NCI-H2227 treated with DMSO at 0.1 percent for 48 hours (cell line): ENCODE measurements at regions not wholly inside any gene's neighbourhood (a gene's known extent, or its start where the extent isn't known, plus 50 kb on each side); places are given as distances from the start of the nearest gene placed in this dataset.
A peak's percentile ranks its signal among the peaks of the same experiment; 100 is the strongest.
"Not testable (repeated sequence)": the region's sequence is repeated elsewhere in the genome, so short reads cannot be mapped to it uniquely, and the experiment has no call there.

Source experiments
- DNase-seq: peaks from one replicate; lab custom pipeline; 2025; lab: John Stamatoyannopoulos, UW

- DNase-seq = no peak
These were observed 176.3 kb downstream of the TMEM161B start for GRCh38 chr5:88092358-88092757.

- DNase-seq = no peak
These were observed 178.1 kb downstream of the TMEM161B start for GRCh38 chr5:88090506-88090905.

GRCh38 chr5:88089719-88090390 lies 178.8 kb downstream of the TMEM161B start:
- DNase-seq = no peak

- DNase-seq = no peak
These were observed 183.2 kb downstream of the TMEM161B start for GRCh38 chr5:88085462-88085861.

- no peak for DNase-seq
These were observed 186.8 kb downstream of the TMEM161B start for GRCh38 chr5:88081877-88082276.

- DNase-seq = no peak
These were observed 204.8 kb downstream of the TMEM161B start for GRCh38 chr5:88063813-88064212.

- no peak for DNase-seq
These were observed 208.5 kb downstream of the TMEM161B start for GRCh38 chr5:88060194-88060593.

- DNase-seq = no peak
These were observed 210.0 kb downstream of the TMEM161B start for GRCh38 chr5:88058625-88059024.

- DNase-seq = not testable (repeated sequence)
These were observed 216.2 kb downstream of the TMEM161B start for GRCh38 chr5:88052468-88052867.

- DNase-seq = no peak
These were observed 217.5 kb downstream of the TMEM161B start for GRCh38 chr5:88051148-88051547.

- DNase-seq = no peak
These were observed 218.9 kb downstream of the TMEM161B start for GRCh38 chr5:88049737-88050136.

GRCh38 chr5:88049156-88049555 lies 219.5 kb downstream of the TMEM161B start:
- DNase-seq = no peak

GRCh38 chr5:88045931-88046461 lies 222.6 kb downstream of the TMEM161B start:
- no peak for DNase-seq

GRCh38 chr5:88045165-88045564 lies 223.5 kb downstream of the TMEM161B start:
- DNase-seq = no peak

- no peak for DNase-seq
These were observed 234.1 kb downstream of the TMEM161B start for GRCh38 chr5:88034520-88034919.

GRCh38 chr5:88033191-88033590 lies 235.5 kb downstream of the TMEM161B start:
- DNase-seq = no peak

GRCh38 chr5:88029011-88029410 lies 239.6 kb downstream of the TMEM161B start:
- no peak for DNase-seq

GRCh38 chr5:88021141-88021540 lies 247.5 kb downstream of the TMEM161B start:
- DNase-seq = no peak

GRCh38 chr5:88014984-88015383 lies 253.7 kb downstream of the TMEM161B start:
- DNase-seq = not testable (repeated sequence)

GRCh38 chr5:88000877-88001276 lies 267.8 kb downstream of the TMEM161B start:
- DNase-seq = no peak

GRCh38 chr5:87997662-87998061 lies 271.0 kb downstream of the TMEM161B start:
- DNase-seq = no peak

GRCh38 chr5:87966213-87966612 lies 302.4 kb downstream of the TMEM161B start:
- DNase-seq = no peak

- DNase-seq = no peak
These were observed 314.5 kb downstream of the TMEM161B start for GRCh38 chr5:87954121-87954520.

- DNase-seq = peak; percentile 74
These were observed 317.0 kb downstream of the TMEM161B start for GRCh38 chr5:87951661-87952060.
